ENCODE measurements at regions not wholly inside any gene's neighbourhood (a gene's known extent, or its start where the extent isn't known, plus 50 kb on each side); places are given as distances from the start of the nearest gene placed in this dataset.

DNA sequence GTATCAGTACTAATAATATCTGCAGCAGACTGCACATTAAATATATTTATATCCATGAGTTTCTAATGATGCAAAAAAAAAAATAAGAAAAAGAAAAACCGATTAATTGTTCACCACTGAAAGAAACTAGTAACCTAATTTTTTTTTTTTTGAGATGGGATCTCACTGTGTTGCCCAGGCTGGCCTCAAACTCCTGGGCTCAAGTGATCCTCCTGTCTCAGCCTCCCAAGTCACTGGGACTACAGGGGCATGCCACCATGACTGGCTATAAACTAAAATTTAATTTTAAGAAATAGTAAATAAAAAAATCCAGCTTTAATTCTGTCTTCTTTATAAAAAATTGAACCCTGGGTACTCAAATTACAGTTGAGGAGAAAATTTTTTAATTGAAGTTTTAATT is 358.2 kb downstream of the QKI start:
- no peaks in the 10 kb centered on the region for H3K36me3 ChIP-seq (ENCODE audit: low read length)
- no peak for TF ChIP-seq EZH2phosphoT487 (conservative IDR thresholded peaks at IDR 0.05; ENCODE audit: low read length)
- TF ChIP-seq, protein P1, sequence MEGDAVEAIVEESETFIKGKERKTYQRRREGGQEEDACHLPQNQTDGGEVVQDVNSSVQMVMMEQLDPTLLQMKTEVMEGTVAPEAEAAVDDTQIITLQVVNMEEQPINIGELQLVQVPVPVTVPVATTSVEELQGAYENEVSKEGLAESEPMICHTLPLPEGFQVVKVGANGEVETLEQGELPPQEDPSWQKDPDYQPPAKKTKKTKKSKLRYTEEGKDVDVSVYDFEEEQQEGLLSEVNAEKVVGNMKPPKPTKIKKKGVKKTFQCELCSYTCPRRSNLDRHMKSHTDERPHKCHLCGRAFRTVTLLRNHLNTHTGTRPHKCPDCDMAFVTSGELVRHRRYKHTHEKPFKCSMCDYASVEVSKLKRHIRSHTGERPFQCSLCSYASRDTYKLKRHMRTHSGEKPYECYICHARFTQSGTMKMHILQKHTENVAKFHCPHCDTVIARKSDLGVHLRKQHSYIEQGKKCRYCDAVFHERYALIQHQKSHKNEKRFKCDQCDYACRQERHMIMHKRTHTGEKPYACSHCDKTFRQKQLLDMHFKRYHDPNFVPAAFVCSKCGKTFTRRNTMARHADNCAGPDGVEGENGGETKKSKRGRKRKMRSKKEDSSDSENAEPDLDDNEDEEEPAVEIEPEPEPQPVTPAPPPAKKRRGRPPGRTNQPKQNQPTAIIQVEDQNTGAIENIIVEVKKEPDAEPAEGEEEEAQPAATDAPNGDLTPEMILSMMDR (IDR thresholded peaks at IDR 0.05; ENCODE audit: insufficient read depth, low read length, poor library complexity, severe bottlenecking) = no peak
- no peaks in the 10 kb centered on the region for H3F3A ChIP-seq (ENCODE audit: insufficient read depth)
- H3K9me2 ChIP-seq (replicated peaks; ENCODE audit: insufficient read depth, low read length) = no peaks in the 10 kb centered on the region
- no peaks in the 10 kb centered on the region for H3K79me2 ChIP-seq (ENCODE audit: insufficient read depth, low read length)
- H2AFZ ChIP-seq (ENCODE audit: low read depth, low read length, severe bottlenecking) = no peak overlapping the region
- H3K9ac ChIP-seq (ENCODE audit: low read length) = no peak overlapping the region
- no peak overlapping the region for H3K4me3 ChIP-seq (ENCODE audit: insufficient read depth, low read length, poor library complexity, severe bottlenecking)
- no peaks in the 10 kb centered on the region for H3K27me3 ChIP-seq (ENCODE audit: low read length)
- H3K27ac ChIP-seq (ENCODE audit: low read depth, low read length) = no peak overlapping the region
- no peaks in the 10 kb centered on the region for H4K20me1 ChIP-seq (ENCODE audit: low read depth, low read length)
- no peak overlapping the region for H3K4me2 ChIP-seq (ENCODE audit: low read depth, low read length, poor library complexity, severe bottlenecking)
- H3K9me3 ChIP-seq (ENCODE audit: insufficient read depth, low read length) = no peaks in the 10 kb centered on the region

DNA sequence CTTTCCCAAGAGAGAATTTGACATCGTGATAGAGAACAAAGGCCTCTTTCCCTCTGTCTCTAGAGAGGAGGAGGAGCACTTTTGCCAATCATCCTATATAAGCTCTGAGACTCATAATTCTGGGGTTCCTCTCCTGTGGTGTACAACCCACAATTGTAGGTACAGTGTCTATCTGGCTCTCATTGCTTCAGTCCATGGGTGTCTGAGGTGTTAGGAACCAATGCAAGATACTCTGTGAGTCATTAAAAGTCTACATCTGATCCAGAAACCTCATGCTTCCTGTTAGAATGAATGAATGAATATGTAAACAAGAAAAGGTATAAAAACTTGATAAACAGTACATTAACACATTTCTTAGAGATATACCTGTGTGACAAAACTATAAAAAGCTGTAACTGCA is 356.7 kb downstream of the QKI start:
- Histone ChIP-seq H3K9me3 (ENCODE audit: insufficient read depth, low read length) (no peaks in the 10 kb centered on the region), H4K20me1 (ENCODE audit: low read depth, low read length) (no peaks in the 10 kb centered on the region), H3K9me2 (replicated peaks; ENCODE audit: insufficient read depth, low read length) (no peaks in the 10 kb centered on the region), H3K4me3 (ENCODE audit: insufficient read depth, low read length, poor library complexity, severe bottlenecking) (no peak overlapping the region), H3K4me2 (ENCODE audit: low read depth, low read length, poor library complexity, severe bottlenecking) (no peak overlapping the region), H2AFZ (ENCODE audit: low read depth, low read length, severe bottlenecking) (no peak overlapping the region), H3K36me3 (ENCODE audit: low read length) (no peaks in the 10 kb centered on the region), H3K27me3 (ENCODE audit: low read length) (no peaks in the 10 kb centered on the region), H3K27ac (ENCODE audit: low read depth, low read length) (no peak overlapping the region), H3F3A (ENCODE audit: insufficient read depth) (no peaks in the 10 kb centered on the region), H3K79me2 (ENCODE audit: insufficient read depth, low read length) (no peaks in the 10 kb centered on the region), H3K9ac (ENCODE audit: low read length) (no peak overlapping the region)
- TF ChIP-seq EZH2phosphoT487 (conservative IDR thresholded peaks at IDR 0.05; ENCODE audit: low read length) = no peak
- TF ChIP-seq, protein P1 (IDR thresholded peaks at IDR 0.05; ENCODE audit: insufficient read depth, low read length, poor library complexity, severe bottlenecking) = no peak

DNA sequence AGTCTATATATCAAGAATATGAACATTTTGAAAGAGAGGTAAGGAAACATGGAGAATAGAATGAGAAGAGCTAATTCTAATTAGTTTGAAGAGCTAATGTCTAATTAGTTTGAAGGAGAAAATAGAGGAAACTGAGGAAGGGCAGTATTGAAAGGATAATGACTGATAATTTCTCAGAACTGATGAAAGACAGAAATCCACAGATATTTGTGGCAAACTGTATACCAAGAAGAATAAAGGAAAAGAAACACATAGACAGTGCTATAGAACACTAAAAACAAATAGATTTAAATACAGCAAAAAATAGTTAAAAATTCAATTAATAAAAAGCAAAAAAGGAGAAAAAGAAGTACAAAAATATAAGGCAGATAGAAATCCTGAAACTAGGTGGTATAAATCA is 354.4 kb downstream of the QKI start:
- Histone ChIP-seq H3K27ac (ENCODE audit: low read depth, low read length) (no peak overlapping the region), H3K9me2 (replicated peaks; ENCODE audit: insufficient read depth, low read length) (no peaks in the 10 kb centered on the region), H3F3A (ENCODE audit: insufficient read depth) (no peaks in the 10 kb centered on the region), H3K79me2 (ENCODE audit: insufficient read depth, low read length) (no peaks in the 10 kb centered on the region), H2AFZ (ENCODE audit: low read depth, low read length, severe bottlenecking) (no peak overlapping the region), H3K9ac (ENCODE audit: low read length) (no peak overlapping the region), H3K27me3 (ENCODE audit: low read length) (no peaks in the 10 kb centered on the region), H3K9me3 (ENCODE audit: insufficient read depth, low read length) (no peaks in the 10 kb centered on the region), H3K4me2 (ENCODE audit: low read depth, low read length, poor library complexity, severe bottlenecking) (no peak overlapping the region), H3K4me3 (ENCODE audit: insufficient read depth, low read length, poor library complexity, severe bottlenecking) (no peak overlapping the region), H3K36me3 (ENCODE audit: low read length) (no peaks in the 10 kb centered on the region), H4K20me1 (ENCODE audit: low read depth, low read length) (no peaks in the 10 kb centered on the region)
- no peak for TF ChIP-seq EZH2phosphoT487 (conservative IDR thresholded peaks at IDR 0.05; ENCODE audit: low read length)
- TF ChIP-seq, protein P1 (IDR thresholded peaks at IDR 0.05; ENCODE audit: insufficient read depth, low read length, poor library complexity, severe bottlenecking) = no peak

DNA sequence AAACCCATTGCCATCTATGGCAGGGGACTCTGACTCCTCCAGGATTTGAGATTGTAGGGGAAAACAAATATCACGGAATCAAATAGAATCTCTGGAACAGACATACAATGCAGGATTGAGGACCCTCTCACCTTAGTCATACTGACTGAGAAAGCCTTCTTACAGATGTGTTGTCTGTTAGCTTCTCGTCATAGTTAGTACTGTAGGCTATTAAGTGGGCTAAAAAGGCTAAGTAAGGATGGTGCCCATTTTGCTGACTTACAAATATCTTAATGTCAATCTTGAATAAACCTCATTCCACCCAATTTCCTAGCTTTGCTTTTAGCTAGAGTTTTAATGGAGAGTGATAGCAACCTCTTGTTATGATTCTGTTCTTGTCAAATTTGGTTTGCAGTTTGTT is 352.4 kb downstream of the QKI start:
- Histone ChIP-seq H3K79me2 (ENCODE audit: insufficient read depth, low read length) (no peaks in the 10 kb centered on the region), H3K4me2 (ENCODE audit: low read depth, low read length, poor library complexity, severe bottlenecking) (no peak overlapping the region), H3K27ac (ENCODE audit: low read depth, low read length) (no peak overlapping the region), H3K9me3 (ENCODE audit: insufficient read depth, low read length) (no peaks in the 10 kb centered on the region), H3K27me3 (ENCODE audit: low read length) (no peaks in the 10 kb centered on the region), H3K9me2 (replicated peaks; ENCODE audit: insufficient read depth, low read length) (no peaks in the 10 kb centered on the region), H4K20me1 (ENCODE audit: low read depth, low read length) (no peaks in the 10 kb centered on the region), H3K4me3 (ENCODE audit: insufficient read depth, low read length, poor library complexity, severe bottlenecking) (no peak overlapping the region), H3K9ac (ENCODE audit: low read length) (no peak overlapping the region), H2AFZ (ENCODE audit: low read depth, low read length, severe bottlenecking) (no peak overlapping the region), H3F3A (ENCODE audit: insufficient read depth) (no peaks in the 10 kb centered on the region), H3K36me3 (ENCODE audit: low read length) (no peaks in the 10 kb centered on the region)
- TF ChIP-seq, protein P1 (IDR thresholded peaks at IDR 0.05; ENCODE audit: insufficient read depth, low read length, poor library complexity, severe bottlenecking) = no peak
- no peak for TF ChIP-seq EZH2phosphoT487 (conservative IDR thresholded peaks at IDR 0.05; ENCODE audit: low read length)
